HTR-8/SVneo (cell line): ENCODE measurements at regions not wholly inside any gene's neighbourhood (a gene's known extent, or its start where the extent isn't known, plus 50 kb on each side); places are given as distances from the start of the nearest gene placed in this dataset.

Experiments
- DNase-seq: peaks from one replicate; pipeline ENCODE4 v3.0.0; 2011; ENCODE audit warnings: low spot score, mixed read lengths; ENCODE audit not compliant: insufficient read length
- FAIRE-seq: peaks from 2 replicates; lab custom pipeline; 2011; peaks lifted over from hg19 to GRCh38; lab: Jason Lieb, UNC

DNA sequence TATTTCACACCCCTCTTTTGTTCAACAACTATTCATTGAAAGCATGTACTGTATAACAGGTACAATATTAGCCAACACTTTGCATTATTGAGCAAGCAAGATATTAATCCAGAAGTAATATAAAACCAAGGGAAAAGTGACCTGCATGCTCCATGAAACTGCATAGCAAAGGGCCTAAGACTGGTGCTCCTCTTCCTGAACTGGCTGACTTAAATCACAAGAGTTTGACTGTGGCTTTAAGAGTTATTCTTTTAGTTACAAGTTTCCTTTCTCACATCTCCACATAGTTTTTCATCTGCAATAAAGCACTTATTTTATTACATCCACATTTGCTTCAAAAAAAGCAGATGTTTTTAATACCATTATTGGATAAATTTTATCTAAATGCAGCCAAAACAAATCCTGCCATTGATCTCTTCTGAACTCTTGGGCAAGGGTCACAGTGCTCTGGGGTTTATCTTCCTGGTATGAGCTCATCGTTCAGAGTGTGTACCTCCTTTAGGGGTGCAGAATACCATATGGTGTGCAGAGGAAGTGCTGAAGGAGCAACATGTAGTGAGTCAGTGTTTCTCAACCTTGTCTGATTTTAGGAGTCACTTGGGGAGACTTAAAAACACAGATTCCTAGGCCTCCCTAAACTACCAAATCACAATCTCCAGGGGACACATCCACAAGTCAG, 1225.9 kb upstream of the MAP3K7 start:
- no peak for DNase-seq
- FAIRE-seq: no peak

DNA sequence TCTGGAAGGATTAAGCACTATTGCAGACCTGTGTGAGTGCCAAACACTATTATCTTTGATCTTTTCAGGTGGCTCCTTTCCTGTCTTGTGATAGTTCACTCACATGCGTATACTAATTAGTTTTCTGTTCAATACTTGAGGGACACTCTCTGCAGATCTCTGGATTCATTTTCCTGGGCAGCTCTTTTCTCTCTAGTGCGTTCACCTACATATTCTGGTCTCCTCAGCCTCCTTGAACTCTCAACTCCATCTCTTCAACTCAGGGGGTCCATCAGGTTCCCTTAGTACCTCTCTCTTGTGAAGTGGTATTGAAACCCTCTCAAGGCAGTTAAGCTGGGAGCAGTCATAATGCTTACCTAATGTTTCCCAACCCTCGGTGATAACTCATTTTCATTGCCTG, 1218.1 kb upstream of the MAP3K7 start:
- FAIRE-seq (no peak), DNase-seq (no peak)

DNA sequence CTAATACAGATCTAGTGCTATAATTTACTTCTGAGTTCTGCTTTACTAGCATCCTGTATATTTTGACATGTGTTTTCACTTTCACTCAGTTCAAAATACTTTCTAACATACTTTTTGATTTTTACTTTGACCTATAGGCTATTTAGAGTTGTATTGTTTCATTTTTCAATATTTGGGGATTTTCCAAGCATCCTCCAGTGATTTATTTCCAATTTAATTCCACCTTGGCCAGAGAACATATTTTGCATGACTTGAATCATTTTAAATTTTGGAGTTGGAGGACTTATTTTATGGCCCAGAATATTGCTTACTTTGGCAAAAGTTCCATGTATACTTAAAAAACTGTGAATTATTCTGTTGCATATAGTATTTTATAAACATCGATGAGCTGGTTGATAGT, 1215.6 kb upstream of the MAP3K7 start:
- DNase-seq (no peak), FAIRE-seq (no peak)

DNA sequence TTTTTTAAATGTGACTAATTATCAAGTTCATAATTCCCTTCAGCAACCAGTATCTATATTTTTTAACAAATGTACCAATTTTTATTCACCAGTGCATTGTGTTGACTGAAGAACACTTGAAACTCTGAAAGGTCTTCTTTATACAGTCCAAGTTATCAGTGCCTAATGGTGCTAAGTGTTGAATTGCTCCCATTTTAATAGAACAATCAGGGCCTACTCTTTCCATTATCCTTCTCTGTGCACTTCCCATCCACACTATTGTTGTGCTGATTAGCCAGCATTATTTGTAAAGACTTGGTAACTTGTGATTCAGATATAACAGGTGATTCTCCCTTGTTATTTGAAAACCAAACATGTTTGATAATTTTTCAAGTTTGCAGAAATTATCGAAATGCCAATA, 1209.7 kb upstream of the MAP3K7 start:
- FAIRE-seq (no peak), DNase-seq (no peak)

DNA sequence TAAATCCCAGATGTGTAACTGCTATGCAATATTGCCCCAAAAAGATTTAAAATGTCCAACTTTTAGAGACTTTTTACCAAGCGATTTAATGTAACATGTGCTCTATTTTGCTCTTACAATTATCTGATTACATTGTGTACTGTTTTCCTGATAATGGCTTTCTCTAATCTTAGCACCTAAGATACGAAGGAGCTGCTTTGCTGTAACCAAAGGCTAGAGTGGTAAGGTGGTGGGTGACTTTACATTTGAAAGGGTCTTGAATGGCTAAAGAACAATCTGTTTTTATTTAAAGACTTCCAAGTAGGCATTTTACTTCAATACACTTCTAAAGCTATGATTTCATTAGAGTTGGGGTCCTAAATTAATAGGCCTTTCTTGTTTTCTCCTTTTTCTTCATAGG, 1201.6 kb upstream of the MAP3K7 start:
- no peak for FAIRE-seq

DNA sequence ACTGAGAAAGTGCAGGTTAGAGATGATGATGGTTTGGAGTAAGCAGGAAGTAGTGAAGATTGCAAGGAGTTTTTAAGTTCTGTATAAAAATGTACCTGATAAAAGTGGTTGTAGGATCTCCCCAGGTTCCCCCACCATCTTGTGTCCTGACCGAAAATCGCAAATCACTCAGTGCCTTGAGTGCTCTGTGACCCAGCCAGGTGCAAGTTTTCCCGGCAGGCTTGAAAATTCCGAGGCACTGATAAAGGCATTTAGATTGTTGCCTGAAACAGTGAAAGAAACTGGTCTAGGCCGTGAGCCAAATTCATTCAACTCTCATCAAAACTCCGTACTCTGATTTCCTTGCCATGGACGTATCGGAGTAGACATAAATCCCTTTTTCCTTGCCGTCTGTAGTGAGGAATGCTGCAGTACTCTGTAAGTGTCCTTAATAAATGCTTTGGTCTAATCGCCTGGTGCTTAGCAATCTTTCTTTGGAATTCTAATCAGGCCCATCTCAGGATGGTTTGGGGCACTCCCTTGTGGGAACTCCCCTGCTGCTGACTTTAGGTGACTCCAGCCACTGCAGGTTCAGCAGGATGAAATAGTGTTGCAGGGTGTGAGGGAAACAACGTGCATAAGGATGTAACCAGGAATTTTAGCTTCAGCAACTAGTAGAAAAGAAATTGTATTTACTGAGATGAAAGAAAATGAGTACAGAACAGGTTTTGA, 1199.8 kb upstream of the MAP3K7 start:
- no peak for FAIRE-seq
- no peak for DNase-seq

More for the DNA sequence above, 1201.6 kb upstream of the MAP3K7 start:
- no peak for DNase-seq

DNA sequence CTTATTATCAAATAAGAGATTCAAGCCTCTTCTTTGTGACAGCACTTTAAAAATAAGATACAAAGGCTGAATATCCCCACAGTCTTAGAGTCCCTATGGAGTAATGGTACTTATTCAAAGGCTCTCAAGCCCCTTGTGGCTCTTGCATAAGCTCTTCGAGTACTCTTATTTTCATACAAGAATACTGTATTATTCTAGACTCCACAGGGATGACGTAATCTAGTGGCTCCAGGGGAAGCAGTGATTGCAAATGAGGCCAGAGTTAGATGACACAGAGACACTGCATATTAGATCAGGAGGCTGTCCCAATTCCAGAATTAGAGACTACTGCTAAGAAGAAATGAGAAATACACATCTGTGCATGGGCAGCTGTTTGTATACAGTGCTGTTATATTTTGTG, 1195.9 kb upstream of the MAP3K7 start:
- DNase-seq (no peak), FAIRE-seq (no peak)

DNA sequence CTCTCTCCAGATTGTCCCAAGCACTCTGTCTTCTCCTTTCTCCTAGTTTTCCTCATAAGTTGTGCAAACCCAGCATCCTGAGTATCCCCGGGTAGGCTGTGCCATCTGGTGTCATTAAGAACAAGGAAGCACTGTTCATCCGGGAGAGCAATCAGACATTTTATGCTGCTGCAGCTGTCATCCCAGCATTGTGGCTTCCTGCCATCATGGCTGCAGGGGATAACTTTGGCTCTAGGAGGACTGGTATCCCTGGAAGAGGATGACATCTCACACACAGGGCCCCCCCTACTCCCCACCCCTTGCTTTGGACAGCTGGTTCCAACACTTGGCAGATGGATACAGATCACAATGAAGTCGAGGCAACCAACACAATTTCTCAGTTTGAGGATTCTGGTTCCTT, 1195.1 kb upstream of the MAP3K7 start:
- FAIRE-seq (no peak), DNase-seq (no peak)

DNA sequence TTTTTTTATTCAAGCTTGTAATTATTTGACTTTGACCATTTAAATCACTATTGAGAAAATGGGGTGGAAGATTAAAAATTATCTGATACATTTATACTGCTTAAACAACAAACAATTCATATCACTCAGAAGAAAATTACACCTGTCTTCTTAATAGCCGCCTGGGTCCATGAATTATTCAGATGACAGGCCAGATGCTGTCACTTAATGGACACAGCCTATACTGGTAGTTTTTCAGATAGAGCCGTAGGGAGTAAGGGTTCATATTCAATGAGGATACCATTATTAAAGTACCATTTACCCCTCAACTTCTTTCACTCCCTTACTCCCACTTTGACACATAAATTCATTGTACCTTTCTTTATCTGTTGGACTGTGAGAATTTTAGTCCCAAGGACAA, 1193.4 kb upstream of the MAP3K7 start:
- FAIRE-seq (no peak), DNase-seq (no peak)

DNA sequence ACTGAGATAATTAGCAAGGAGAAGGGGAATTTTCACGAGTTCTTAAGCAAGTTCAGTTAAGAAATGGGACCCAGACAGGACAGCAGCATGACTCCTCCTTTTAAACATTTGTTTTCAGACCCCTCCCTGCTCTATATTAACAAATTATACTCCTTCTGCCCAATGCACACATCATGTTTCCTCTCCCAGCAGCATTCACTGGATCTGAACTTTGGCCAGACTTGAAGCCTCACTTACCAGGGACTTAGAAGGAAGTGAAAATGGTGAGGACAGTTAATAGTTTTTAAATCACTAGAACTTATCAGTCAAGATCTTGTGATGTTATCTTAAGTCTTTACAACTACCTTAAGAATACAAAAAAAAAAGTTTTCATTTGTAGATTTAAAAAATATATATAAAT, 1174.7 kb upstream of the MAP3K7 start:
- FAIRE-seq: no peak
- no peak for DNase-seq

DNA sequence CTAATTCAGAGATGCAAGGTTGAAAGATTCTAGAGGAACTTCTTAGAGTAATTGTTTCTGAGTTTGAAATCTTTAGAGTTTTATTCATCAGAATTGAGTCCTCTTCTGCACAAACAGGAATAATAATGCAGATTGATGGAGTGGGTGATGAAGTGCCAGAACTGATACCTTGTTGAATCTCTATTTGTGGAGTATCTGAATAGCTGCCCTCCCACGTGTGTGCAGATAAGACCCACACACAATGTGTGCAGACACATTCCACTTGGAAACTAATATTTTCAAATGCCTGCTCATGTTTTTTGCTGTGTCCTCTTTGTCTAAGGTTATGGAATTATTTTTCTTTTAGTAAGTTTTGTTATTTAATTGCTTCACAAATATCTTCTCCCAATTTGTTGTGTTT, 1167.8 kb upstream of the MAP3K7 start:
- FAIRE-seq (no peak), DNase-seq (no peak)

DNA sequence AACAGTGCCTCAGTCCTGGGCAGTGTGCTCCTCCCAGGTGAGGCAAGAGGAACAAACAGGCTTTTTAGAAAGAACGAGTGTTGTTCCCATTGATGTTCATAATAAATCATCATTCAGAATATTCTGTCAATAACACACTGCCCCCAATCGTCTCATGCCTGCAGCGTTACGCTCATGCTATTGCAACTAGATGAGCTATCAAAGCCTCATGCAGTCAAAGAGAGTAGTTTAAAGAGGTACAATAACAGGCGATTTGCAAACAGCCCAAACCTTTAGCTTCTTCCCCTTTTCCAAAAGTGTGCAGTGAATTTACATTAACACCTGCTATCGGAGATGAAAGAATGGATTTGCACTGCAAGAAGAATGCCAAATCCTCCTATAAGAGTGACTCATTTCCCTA, 1164.7 kb upstream of the MAP3K7 start:
- DNase-seq (no peak), FAIRE-seq (no peak)

DNA sequence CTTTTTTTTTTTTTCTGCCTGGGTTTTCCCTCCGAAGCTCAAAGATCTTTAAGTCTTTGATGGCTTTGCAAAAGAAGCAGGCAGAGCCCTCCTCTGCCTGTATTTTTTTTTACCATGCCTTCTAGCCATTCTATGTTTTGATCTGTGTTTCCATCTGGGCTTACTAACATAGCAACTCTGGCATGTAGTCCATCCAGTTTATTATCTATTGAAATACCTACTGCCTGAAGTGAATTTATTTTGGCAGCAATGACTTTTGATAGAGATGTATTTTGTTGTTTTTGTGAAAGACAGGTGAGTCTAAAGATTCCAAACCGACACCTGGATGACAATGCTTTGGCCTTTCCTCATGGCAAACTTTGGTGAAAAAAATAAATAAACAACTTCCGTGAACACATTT, 1157.7 kb upstream of the MAP3K7 start:
- DNase-seq (no peak), FAIRE-seq (no peak)

DNA sequence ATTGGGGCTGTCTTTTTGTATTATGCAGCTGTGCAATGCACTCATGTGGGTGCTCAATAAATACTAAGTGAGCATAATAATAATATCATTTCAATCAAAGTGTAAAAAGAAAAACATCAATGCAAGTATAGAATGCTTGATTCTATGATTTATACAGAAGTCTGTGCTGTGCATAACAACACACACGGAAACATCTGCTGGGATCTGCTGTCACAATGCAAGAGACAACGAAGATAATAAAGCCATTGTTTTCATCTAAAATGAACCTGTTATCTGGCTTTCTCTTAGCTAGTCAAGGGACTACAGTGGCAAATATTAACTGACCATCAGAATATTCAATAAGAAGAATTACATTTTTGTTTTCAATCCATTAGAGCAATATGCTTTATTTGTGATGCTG, 1156.9 kb upstream of the MAP3K7 start:
- DNase-seq (no peak), FAIRE-seq (no peak)

DNA sequence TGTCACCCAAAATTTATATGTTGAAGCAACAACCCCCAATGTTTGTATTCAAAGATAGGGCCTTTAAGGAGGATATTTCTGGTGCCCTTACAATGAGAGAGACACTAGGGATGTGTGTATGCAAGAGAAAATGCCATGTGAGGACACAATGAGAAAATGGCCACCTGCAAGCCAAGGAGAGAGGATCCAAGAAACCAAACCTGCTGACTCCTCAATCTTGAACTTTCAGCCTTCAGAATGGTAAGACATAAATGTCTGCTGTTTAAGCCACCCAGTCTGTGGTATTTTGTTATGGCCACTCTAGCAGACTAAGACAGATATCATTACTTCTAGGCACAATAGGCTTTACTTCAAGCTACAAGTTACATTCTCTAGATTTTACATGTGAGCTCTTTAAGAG, 1145.1 kb upstream of the MAP3K7 start:
- no peak for FAIRE-seq
- DNase-seq: no peak

DNA sequence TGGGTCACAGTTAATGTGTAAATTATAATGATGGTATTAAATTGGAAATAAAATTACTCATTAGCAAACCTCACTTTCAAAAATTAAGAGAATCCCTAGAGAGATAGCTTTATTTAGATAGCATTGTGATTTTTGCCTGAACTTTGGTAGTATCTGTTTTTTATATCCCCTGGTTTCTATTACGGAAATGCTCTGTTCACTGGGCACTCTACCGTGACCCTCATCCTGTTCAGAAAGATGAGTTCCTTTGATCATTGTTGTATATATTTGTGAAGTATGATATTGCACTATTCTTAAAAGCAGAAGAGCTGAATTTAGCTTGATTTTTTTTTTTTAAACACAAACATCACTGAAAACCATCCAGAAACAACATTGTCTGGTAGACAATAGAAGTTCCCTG, 1143.8 kb upstream of the MAP3K7 start:
- DNase-seq (no peak), FAIRE-seq (no peak)

DNA sequence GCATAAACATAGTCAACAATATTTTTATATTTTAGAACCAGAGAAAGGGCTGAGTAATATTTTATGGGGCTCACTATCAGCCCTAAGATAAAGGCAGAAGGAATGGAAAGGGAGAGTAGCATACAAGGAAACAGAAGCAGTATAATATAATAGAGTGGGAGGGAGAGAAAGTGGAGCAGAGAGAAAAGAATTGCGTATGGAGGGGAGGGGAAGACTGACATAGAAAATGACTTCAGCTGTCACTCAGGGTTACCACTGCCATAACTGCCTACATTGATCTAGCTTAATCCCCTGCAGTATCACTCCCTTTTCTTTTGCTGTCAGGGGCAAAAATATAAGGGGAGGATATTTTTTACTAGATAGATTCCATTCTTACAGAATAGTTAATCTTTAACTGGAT, 1133.5 kb upstream of the MAP3K7 start:
- FAIRE-seq (no peak), DNase-seq (no peak)

DNA sequence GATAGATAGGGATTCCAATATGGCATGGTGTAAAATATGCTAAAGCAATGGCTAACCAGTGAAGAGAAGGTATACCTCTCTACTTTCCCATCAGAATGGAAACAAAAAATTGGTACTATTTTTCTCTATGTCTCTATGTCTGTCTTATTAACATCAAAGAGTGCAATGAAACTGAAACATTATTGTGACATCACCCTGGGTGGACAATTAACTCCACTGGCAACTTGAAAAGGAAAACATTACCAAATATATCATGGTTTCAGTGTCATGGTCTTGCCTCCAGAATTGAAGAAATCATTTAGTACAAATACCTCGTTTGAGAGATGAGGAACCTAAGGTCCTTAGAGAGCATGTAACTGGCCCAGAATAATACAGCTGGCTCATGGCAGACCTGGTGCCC, 1132.5 kb upstream of the MAP3K7 start:
- DNase-seq: no peak
- FAIRE-seq: no peak

DNA sequence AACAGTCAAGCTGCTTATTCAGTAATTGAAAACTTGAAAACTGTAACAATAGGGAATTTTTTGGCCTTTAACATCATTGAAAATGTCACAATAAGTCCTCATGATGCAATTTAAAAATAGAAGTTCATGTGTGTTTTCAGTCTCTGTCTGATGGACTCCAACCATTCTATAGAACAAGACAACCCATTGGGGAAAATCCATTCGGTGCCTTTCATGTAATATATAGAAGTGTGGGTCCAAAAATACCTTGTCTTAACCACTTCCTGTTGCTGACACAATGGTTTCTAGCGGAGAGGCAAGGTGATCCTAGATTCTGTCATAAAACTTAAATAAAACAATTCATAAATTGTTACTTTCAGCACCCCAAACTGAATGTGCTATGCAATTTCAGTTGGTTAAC, 1131.3 kb upstream of the MAP3K7 start:
- no peak for FAIRE-seq
- DNase-seq: no peak

DNA sequence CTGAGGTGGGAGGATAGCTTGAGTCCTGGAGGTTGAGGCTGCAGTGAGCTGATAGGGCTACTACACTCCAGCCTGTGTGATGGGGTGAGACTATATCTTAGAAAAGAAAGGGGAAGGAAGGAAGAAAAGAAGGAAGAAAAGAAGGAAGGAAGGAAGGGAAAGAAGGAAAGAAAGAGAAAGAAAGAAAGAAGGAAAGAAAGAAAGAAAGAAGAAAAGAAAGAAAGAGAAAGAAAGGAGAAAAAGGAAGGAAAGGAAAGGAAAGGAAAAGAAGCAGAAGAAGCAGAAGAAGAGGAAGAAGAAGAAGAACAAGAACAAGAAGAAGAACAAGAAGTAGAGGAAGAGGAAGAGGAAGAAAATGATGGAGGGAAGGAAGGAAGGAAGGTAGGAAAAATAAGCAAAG, 1130.2 kb upstream of the MAP3K7 start:
- FAIRE-seq (no peak), DNase-seq (no peak)

DNA sequence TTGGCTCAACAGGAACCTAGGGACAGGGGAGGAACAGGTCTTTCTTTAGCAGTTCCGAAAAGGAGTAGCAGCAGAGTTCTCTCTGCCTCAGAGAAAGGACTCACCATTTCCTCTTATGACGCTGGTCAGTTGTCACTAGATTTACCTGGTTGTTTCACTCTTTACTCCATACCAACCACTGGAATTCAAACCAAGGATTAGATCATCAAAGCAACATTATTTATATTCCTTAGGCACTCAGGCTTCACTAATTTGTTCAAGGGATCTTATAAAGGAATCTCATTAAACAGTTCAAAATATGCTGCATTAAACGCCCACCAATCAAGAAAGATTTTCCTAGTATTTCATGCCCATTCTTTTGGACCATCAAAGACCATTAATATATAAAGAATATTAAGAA, 1129.5 kb upstream of the MAP3K7 start:
- no peak for DNase-seq
- no peak for FAIRE-seq

DNA sequence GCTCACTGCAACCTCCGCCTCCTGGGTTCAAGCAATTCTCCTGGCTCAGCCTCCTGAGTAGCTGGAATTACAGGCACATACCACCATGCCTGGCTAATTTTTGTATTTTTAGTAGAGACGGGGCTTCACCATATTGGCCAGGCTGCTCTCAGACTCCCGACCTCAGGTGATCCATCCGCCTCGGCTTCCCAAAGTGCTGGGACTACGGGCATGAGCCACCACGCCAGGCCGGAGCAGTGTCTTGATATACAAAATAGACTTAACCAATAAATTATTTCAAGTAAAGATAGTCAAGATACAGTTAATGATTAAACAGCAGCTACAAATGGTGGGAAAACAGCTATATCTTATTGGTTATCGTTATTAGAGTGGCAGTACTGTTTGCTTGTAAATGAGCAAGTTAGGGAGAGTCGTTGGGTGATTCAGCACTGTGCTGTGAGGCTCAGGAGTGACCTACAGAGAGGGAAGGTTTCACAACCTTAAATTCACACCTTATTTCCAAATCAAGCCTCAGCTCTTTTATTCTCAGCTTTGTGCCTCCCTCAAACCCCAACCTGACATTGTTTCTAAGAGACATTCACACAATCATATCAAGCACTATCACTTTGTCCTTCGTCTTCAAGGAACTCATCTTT, 1128.4 kb upstream of the MAP3K7 start:
- DNase-seq: no peak
- FAIRE-seq: no peak
